NCI-H1436 (cell line): ENCODE measurements at regions not wholly inside any gene's neighbourhood (a gene's known extent, or its start where the extent isn't known, plus 50 kb on each side); places are given as distances from the start of the nearest gene placed in this dataset.
"Not testable (repeated sequence)": the region's sequence is repeated elsewhere in the genome, so short reads cannot be mapped to it uniquely, and the experiment has no call there.

ENCODE experiments used
- DNase-seq: peaks from one replicate; lab custom pipeline; 2025; lab: John Stamatoyannopoulos, UW

DNA sequence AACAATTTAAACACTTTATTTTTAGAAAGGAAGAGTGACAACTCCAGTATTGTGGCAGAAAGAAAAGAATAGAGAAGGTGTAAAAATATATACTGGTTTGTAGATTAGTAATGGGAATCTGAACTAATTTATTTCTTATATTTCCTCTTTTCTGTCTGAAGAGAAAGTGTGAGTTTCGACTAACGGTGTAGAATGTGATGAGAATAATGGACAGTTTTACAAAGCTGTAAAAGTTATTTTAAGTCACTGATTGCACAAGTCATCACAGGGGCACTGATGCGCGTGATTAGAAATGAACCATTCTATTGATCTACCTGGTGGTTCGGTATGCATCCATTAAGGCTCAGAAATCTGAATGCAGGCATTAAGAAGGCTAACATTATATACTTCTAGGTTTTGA lies 158.5 kb upstream of the ATXN7L3B start:
- DNase-seq: no peak

DNA sequence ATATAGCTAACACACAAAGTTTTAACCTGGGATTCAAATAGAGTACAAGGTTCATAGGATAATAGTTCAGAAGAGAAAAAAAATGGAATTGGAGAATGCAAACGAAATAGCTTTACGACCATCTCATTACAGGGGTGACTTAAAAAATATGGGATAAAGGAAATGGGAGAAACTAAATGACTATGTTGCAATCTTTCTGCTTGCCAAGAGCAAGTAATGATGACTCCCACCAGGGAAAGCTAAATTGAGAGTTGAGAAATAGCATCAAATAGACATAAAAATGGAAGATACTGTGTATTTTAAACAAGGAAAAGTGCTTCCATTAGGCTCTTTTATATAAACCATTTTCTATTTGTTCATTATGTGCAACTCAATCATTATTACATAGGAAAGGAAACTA lies 155.7 kb upstream of the ATXN7L3B start:
- DNase-seq: no peak

DNA sequence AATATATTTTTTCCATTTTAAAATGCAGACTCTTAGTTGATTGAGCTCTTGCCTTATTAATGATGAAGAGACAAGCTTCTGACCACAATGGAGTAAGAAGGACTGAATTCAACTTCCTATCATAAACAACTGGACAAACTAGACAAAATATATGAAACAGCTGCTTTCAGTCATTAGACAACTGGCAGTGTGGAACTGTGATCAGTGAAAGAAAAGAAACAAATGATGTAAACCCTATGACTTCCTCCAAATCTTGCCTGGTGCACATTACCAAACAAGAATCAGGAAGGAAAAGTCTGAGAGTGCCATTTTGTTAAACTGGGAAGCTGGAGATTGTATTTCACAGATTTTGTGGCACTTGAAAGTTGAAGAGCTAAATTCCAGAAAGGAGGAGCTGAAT lies 154.7 kb upstream of the ATXN7L3B start:
- DNase-seq: no peak

DNA sequence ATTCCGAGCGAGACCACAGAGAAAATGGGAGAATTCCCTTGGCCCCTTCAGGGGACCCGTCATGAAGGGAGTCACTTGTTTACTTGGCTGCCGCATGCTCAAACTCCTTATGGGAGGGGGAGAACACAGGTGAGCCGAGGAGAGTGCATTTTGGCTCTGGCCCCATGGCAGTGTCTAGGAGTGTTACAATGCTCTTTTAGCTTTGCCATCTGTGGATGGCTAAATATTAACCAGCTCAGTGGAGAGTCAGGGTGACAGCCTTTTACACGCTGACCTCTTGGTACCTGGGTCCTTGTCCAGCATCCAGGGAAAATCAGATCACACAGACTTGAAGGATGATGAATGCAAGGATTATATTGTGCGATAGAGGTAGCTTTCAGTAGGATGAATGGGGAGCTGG lies 146.4 kb upstream of the ATXN7L3B start:
- no peak for DNase-seq

DNA sequence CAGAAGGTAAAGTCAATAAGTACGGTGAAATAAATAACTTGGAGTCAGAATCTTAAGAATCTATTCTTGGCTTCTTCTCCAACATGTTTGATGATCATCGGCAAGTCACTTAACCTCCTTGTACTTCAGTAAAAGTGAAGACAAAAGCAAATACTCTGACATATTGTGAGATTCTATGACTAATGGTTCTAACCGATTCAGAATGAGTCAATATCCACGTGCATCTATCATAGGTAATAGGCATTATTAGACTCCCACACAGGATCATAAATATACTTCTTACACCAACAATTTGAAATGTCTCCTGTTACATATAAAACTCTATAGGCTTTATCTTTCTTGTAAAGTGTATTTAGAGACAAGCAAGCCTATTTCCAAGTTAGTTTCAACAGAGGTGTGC lies 144.4 kb upstream of the ATXN7L3B start:
- no peak for DNase-seq

DNA sequence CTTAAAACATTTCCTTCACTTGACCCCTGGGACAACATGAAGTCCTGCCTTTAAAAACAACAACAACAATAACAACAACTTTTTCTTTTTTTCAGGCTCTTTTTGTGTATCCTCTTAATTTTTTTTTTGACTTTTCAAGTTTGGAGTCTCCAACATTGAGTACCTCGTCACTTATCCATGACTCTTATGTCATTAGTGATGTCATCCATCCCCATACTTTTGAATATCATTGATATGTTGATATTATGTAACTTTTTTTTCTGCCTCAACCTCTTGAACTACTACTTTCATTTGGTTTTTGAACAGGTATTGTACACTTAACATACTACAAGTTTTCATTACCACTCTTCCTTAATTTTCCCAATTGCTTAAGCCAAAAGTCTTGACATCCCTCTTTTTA lies 143.0 kb upstream of the ATXN7L3B start:
- no peak for DNase-seq

DNA sequence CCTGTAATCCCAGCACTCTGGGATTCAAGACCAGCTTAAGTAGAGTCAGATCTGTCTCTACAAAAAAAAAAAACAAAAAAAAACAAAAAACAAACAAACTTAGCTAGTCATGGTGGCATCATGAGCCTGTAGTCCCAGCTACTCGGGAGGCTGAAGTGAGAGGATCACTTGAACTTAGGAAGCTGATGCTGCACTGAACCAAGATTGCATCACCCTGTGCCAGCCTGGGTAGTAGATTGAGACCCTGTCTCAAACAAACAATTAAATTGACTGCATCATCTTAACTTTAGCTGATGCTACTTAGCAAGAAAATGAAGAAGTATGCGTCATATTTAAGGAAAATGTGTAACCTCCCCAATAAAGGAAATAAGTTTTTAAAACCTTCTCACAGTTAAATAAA lies 136.6 kb upstream of the ATXN7L3B start:
- no peak for DNase-seq

DNA sequence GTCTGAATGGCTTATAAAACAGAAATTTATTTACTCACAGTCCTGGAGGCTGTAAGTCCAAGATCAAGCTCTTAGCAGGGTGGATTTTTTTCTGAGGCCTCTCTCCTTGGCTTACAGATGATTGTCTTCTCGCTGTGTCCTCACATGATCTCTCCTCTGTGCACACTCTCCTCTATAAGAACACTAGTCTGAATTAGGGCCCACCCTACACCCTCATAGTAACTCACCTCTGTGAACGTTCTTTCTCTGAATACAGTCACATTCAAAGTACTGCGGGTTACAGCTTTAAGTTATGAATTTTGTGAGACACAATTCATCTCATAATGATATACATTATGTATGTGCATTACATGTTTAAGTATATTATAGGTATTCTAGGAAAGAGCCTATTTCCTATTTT lies 135.7 kb upstream of the ATXN7L3B start:
- no peak for DNase-seq

DNA sequence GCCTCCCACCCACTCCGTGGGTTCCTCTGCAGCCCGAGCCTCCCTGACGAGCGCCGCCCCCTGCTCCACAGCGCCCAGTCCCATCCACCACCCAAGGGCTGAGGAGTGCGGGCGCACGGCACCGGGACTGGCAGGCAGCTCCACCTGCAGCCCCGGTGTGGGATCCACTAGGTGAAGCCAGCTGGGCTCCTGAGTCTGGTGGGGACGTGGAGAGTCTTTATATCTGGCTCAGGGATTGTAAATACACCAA lies 134.5 kb upstream of the ATXN7L3B start:
- DNase-seq: not testable (repeated sequence)

DNA sequence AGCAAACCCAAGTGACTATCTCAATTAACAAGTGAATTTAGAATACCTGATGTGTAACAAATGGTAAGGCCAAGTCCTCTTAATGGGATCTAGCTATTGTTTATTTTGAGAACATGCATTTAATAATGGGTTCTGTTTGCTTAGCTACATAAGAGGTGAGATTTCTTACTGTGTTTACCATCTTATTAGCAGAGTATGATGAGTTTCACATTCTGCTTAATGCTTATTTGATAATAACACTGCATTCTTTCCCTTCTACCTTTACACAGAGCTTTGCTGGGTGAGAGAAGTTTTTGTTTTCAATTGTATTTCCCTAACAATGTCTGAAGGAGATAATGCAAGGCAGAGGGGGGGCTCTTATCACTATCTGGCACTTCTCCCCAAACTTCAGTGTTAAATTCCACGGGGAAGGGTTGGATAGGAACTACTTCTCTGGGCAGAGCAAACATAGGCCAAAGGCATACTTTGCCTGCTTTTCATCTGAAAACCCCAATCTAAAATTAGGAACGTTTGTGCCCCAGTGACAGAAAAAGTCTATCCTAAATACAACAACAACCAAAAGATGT lies 129.0 kb upstream of the ATXN7L3B start:
- DNase-seq: no peak

DNA sequence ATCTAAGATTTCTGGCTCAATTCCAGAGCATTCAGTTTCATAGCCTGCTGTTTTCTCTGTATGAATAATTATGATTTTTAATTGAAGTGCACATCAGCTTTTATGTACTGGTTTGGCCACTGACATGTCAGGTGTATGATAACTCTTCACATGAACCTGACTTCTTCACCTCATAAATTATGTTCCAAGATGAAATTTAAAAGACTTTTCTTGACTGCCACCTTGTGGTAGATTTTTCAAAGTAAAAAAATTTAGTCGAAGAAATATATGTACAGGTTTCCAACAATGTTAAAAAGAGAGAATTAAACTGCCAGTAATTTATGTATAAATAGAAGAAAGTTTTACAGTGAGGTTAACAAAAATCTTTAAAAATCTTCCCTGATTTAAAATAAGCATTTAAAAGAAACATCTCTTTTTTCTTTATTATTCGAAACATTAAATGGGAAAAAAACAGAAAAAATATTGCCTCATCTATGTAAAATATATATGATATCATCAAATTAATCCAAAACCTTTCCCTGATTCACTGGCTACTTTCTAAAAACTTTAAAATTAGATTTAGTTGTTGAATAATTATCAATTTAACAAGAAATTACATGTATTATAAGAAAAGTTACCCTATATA lies 124.9 kb upstream of the ATXN7L3B start:
- no peak for DNase-seq

DNA sequence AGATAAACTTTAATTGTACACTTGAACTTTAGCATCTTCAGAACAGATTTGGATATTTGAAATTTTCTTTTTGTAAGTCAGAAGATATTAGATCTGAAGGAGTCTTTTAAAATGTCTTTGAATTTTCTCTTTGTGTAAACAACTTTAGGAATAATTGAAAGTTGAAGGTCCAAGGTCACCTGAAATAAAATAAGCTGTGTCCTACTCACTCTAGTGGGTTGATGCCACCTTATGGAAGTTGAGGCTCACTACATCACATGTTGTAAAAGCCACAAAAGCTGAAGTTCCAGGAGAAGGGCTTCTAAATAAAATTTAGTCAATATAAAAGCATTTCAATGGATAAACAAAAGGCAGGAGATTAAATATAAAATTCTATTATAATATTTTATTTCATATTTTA lies 122.0 kb upstream of the ATXN7L3B start:
- no peak for DNase-seq

DNA sequence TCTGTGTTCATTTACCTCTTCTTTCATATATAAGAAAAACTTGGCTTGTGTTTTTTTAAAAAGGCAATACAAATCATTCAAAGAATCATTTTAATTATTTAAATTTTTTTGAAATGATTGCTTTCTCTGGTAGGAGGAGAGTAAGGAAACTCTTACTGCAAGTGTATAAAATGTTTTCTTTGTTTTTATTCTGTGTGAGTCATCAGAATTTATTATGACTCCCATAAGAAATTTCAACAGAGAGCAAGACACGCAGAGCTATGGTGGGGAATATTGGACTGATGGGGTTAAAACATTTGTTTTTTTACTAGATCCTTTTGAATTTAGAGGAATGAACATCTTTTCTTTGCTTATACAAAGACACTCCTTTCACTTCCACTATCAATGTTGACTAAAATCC lies 119.1 kb upstream of the ATXN7L3B start:
- no peak for DNase-seq

DNA sequence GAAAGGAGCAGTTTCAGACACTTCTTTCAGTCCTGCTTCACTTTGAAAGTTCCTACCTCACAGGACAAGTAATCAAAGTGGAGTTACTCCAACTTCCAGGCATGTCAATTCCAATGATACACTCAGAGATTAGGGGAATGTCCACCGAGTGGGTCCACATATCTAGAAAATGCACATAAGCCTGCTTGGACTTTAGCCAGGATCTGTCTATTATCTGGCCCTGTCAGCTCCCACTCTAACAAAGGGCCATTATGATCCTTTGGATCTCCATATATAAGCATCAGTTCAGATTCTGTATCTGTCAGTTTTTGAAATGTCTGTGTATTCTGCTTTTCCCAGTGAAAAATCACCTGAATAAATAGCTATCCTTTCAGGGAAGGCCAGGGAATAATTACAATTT lies 112.9 kb upstream of the ATXN7L3B start:
- no peak for DNase-seq

DNA sequence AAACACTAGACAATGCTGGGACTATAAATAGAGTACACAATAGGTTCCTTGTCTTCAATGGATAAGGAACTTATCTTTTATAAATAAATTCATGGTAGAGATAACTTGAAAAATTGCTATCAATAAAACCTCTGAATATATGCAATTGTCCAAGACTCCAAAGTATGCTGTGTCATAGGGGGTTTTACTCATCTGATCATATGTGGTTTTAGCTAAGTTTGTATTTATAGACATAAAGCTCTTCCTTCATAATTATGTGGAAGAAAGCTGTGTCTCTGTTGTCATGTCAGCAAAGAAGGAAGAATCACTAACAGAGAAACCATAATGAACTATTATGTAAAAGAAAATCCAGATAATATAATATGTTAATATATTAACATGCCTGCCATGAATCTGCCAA lies 111.5 kb upstream of the ATXN7L3B start:
- DNase-seq: no peak

DNA sequence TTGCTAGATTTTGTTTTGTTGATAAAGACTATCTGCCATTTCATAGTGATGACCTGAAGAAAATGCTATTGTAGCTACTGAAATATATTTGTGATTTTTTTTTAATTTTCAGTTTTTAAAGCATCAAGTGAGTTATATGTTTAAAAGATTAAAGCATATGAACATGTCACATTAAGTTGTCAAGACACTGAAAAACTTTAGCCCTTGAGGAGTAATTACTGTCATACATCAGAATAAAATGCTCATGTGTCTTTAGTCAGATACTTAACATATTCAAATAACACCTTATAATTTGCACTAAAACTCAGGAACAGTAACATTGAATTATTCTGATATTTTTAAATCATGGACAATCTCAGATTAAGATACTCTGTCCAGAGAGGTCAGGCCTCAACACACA lies 108.1 kb upstream of the ATXN7L3B start:
- no peak for DNase-seq

DNA sequence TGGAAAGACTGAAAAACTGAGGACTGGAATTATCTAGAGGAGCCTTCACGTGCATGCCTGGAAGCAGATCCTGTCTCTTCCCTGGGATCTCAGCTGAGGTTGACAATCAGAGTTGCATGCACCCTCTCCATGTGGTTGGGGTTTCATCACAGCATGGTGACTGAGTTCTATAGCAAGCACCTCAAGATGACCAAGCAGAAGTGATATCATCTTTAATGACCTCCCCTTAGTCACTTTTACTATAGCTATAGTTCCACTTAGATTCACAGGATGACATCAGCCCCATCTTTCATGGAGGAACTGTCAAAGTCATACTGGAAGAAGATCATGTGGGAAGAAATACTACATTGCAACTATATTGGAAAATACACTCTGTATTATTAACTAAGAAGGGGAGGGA lies 105.8 kb upstream of the ATXN7L3B start:
- no peak for DNase-seq

DNA sequence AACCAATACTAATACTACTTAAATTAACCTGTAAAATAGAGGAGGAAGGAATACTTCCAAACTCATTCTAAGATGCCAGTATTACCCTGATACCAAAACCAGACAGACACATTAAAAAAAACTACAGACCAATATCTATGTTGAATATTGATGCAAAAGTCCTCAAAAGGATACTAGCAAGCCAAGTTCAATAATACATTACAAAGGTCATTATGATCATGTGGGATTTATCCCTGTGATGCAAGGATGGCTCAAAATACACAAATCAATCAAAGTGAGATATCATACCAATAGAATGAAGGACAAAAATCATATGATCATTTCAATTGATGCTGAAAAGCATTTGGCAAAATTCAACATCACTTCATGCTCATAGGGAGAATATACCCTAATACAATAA lies 97.2 kb upstream of the ATXN7L3B start:
- no peak for DNase-seq

DNA sequence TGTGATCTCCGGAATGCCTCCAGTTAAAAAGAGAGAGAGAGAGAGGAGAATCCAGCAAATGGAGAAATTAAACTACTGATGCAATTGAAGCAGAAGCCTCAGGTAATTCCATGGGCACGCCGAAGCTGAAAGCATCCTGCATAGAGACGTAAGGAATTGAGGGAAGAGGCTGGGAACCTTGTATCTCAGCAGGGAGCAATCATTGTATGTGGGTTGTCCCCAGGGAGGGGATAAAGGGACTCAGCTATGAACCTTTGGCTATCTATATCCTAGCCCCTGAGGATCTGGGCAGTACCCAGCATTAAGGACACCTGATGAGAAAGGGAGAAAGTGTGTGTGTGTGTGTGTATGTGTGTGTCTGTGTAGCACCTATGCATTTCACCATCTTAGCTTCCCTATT lies 95.8 kb upstream of the ATXN7L3B start:
- DNase-seq: no peak

DNA sequence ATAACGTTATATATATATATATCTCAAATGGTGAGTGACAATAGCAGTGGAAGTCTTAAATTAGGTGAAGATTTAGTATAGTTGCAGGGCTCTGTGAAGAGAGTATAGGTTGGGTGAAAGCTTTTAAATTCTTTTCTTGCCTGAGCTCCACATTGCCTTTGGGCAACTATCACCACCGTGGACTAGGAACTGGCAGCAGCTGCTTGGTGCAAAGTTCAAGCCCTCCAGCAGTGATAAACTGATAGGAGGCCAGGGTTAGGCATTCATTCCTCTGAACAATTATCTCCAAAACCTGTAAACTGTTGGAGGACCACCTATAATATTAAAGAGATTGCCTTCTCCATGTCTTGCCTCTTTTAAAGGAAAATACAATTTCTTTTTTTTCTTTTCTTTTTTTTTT lies 91.2 kb upstream of the ATXN7L3B start:
- DNase-seq: no peak

DNA sequence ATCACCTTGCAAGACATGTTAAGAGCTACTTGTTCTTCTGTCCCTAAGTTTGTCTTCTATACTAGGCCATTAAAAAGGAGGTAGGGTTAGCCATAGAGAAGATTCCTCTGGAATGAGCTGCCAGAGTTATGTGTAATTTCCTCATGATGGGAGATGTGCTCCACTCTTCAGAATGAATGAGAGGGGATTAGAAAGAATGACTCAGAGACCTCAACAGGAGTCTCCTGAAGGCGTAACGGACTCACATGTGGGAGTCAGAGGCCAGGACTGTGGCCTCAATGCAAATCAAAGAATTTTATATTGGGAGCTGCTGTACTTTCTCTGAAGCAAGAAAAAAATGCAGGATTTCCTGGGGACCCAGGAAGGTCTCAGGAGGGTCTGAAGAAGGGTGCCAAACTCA lies 87.8 kb upstream of the ATXN7L3B start:
- DNase-seq: no peak

DNA sequence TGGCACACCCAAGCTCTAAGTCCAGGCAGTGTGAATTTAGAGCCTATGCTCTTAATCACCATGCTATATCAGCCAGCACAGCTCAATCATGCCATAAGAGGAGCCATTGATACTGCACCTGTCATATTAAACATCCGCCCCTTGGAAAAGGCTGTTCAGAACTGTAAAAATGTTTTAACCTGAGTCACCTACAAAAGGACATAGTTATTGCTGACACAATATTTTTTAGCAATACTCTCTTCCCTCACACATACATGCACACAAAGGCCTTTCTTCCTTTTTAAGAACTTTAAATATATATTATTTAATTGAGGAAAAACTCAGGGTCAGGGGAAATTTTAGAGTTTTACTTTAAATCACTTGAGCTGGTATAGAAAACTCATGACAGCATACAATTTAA lies 83.5 kb upstream of the ATXN7L3B start:
- no peak for DNase-seq

DNA sequence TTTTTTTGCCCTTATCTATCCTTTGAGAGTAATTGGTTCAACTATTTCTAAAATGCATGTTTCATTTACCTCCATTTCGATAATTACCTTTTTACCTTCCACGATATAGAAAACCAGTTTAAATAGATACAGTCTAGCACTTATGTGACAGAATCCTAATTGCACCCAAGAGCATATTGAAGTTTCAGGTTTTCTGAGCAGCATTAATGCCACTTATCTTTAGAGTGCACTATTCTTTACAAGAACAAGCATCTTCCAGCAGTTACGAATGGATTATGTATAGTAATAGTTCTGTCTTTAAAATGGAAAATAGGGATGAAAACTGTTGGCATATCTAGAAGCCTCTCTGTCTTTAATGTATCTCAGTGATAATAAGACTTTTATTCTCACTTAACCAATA lies 82.2 kb upstream of the ATXN7L3B start:
- DNase-seq: no peak

DNA sequence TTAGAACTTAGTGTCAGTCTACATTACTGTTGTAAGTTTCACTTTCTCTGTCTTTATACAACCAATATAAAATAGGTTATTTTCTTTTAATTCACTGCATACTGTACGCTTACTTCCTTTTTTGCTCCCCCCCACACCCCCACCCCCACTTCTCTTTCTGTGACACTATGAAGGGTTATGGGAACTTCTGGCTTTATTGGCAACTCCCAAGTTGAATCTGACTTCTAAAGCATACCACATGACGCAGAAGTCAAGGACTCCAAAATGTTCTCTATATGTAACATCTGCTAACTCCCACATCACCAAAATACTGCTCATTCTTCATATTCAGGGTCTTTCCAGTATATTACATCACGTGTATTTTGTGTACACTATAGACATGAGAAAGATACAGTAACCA lies 81.2 kb upstream of the ATXN7L3B start:
- DNase-seq: no peak

DNA sequence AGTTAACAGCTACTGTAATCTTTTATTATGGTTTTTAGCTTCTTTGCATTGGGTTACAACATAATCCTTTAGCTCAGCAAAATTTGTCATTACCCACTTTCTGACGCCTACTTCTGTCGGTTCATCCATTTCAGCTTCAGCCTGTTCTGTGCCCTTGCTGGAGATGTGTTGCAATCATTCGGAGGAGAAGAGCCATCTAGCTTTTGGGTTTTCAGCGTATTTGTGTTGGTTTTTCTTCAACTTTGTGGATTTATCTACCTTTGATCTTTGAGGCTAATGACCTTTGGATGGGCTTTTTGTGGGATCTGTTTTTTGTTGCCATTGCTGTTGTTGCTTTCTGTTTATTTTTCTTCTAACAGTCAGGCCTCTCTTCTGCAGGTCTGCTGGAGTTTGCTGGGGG lies 69.2 kb upstream of the ATXN7L3B start:
- no peak for DNase-seq
